Type B pancreatic cell (in vitro differentiated cells): ENCODE measurements at regions not wholly inside any gene's neighbourhood (a gene's known extent, or its start where the extent isn't known, plus 50 kb on each side); places are given as distances from the start of the nearest gene placed in this dataset.

Experiments
- DNase-seq: peaks from one replicate; pipeline ENCODE4 v3.0.0; 2021; ENCODE audit warnings: mixed read lengths; ENCODE audit not compliant: unreplicated experiment; ENCODE audit errors: extremely low spot score
- H3K27ac Mint-ChIP-seq: 2 replicates; pipeline ENCODE4 v1.8.0; 2021; ENCODE audit warnings: mild to moderate bottlenecking, mixed read lengths
- H3K27me3 Mint-ChIP-seq: 2 replicates; pipeline ENCODE4 v1.8.0; 2021; ENCODE audit warnings: mixed read lengths
- H3K36me3 Mint-ChIP-seq: 2 replicates; pipeline ENCODE4 v1.8.0; 2021; ENCODE audit warnings: mixed read lengths
- H3K4me1 Mint-ChIP-seq: one replicate; pipeline ENCODE4 v1.8.0; 2021; ENCODE audit warnings: mixed read lengths; ENCODE audit not compliant: unreplicated experiment
- H3K4me3 Mint-ChIP-seq: 2 replicates; pipeline ENCODE4 v1.8.0; 2021; ENCODE audit warnings: mild to moderate bottlenecking, mixed read lengths
- H3K9me3 Mint-ChIP-seq: 2 replicates; pipeline ENCODE4 v1.8.0; 2021; ENCODE audit warnings: mixed read lengths
- TF ChIP-seq, protein P1 (sequence below): fragments of 200-600 bp; sonication (generic); conservative IDR thresholded peaks from 2 replicates; pipeline ENCODE4 v1.5.0; 2021; ENCODE audit warnings: antibody characterized with exemption, mild to moderate bottlenecking

DNA sequence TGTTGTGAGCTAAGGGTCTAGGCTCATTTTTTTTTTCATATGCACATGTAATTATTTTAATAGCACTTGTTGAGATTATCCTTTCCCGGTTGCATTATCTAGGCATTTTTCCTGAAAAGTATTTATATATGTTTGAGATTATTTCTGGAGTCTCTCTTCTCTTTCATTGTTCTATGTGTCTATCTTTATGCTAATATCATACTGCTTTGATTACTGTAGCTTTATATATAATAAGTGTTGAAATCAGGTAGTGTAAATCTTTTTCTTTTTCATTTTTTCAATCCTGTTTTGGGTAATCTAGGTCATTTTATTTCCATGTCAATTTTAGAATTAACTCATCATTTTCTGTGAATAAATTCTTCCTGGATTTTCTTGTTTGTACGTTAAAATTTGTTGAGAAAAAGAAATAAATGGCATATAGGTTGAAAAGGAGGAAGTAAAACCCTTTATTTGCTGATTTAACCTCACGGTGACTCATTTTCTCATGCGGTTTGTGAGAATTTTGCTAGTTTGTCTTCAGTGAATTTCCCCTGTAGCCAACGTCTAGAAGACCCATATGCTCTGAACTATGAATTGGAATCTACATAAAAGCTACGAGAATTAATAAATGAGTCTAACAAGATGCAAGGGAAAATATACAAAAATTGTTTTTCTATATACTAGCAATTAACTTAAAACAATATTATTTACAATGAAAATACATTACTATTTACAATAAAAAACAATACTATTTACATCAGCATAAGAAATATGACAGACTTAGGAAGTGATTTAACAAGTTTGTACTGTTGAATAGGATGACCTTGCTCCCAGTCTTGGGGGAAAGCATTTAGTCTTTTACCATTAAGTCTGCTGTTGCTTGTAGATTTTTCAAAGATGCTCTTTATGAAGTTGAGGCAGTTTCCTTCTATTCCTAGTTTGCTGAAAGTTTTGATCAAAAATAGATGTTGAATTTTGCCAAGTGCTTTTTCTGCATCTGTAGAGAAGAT is 105.0 kb downstream of the SNAPC1 start:
- no peak for DNase-seq
- Mint-ChIP-seq H3K27ac (no peak overlapping the region), H3K9me3 (peaks cover 5% of the 10 kb centered on the region), H3K27me3 (peaks cover 3% of the 10 kb centered on the region), H3K4me3 (no peak overlapping the region), H3K36me3 (no peaks in the 10 kb centered on the region), H3K4me1 (no peaks in the 10 kb centered on the region)
- TF ChIP-seq, protein P1, sequence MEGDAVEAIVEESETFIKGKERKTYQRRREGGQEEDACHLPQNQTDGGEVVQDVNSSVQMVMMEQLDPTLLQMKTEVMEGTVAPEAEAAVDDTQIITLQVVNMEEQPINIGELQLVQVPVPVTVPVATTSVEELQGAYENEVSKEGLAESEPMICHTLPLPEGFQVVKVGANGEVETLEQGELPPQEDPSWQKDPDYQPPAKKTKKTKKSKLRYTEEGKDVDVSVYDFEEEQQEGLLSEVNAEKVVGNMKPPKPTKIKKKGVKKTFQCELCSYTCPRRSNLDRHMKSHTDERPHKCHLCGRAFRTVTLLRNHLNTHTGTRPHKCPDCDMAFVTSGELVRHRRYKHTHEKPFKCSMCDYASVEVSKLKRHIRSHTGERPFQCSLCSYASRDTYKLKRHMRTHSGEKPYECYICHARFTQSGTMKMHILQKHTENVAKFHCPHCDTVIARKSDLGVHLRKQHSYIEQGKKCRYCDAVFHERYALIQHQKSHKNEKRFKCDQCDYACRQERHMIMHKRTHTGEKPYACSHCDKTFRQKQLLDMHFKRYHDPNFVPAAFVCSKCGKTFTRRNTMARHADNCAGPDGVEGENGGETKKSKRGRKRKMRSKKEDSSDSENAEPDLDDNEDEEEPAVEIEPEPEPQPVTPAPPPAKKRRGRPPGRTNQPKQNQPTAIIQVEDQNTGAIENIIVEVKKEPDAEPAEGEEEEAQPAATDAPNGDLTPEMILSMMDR: no peak

DNA sequence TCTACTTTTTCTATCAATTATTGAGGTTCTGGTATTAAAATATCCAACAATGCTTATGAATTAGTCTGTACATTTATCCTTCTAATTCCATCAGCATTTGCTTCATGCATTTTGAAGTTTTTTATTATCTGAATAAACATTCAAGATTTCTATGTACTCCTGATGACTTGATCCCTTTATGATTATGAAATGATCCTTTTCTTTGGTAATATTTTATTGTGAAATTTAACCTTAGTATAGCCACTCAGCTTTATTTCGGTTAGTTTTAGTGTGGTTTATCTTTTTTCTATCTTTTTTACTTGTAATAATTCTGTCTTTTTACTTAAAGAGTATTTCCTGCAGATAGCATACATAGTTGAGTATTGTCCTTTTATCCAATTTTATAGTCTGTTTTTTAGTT is 106.6 kb downstream of the SNAPC1 start:
- H3K27me3 Mint-ChIP-seq: peaks cover 3% of the 10 kb centered on the region

DNA sequence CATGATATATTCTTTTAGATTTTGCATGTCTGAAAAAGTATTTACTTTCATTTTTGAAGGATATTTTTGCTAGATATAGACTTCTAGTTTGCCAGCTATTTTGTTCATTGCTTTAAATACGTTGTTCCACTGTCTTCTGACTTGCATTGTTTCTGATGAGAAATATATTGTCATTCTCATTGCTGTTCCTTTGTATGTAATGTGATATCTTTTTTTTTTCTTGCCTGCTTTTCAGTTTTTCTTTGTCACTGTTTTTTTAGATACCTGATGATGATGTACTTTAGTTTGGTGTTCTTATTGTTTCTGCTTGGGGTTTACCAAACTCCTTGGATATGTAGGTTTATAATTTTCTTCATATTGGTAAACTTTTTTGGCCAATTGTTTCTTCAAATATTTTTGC is 107.9 kb downstream of the SNAPC1 start:
- H3K4me1 Mint-ChIP-seq: no peaks in the 10 kb centered on the region
- no peak overlapping the region for H3K4me3 Mint-ChIP-seq
- peaks cover 3% of the 10 kb centered on the region for H3K27me3 Mint-ChIP-seq
- DNase-seq: no peak
- H3K36me3 Mint-ChIP-seq: no peaks in the 10 kb centered on the region
- H3K9me3 Mint-ChIP-seq: peaks cover 5% of the 10 kb centered on the region
- TF ChIP-seq, protein P1: no peak
- H3K27ac Mint-ChIP-seq: no peak overlapping the region

More for the DNA sequence above, 106.6 kb downstream of the SNAPC1 start:
- DNase-seq: no peak
- no peaks in the 10 kb centered on the region for H3K36me3 Mint-ChIP-seq
- no peaks in the 10 kb centered on the region for H3K4me1 Mint-ChIP-seq
- no peak overlapping the region for H3K4me3 Mint-ChIP-seq
- H3K27ac Mint-ChIP-seq: no peak overlapping the region
- H3K9me3 Mint-ChIP-seq: peaks cover 5% of the 10 kb centered on the region
- TF ChIP-seq, protein P1: no peak

DNA sequence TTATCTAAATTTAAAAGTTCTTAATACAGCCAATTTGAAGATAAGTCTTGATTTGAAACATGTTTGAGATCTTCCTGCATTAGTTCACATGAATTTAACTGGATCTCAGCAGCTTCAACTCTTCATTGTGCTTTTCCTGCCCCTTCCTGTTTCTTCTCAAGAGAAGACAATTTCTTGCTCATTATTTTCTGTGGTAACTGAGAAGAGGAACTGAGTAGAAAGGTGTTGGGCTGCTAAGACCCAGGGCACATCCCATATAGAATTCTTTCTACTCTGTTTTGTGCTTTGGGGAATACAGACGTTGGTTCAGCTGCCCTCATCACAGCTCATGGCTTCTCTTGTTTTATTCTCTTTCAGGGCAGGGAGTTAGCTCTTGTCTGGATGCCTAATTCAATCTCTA is 110.2 kb downstream of the SNAPC1 start:
- Mint-ChIP-seq H3K4me3 (no peak overlapping the region), H3K9me3 (peaks cover 5% of the 10 kb centered on the region), H3K27ac (no peak overlapping the region), H3K36me3 (no peaks in the 10 kb centered on the region), H3K27me3 (peaks cover 3% of the 10 kb centered on the region), H3K4me1 (peaks cover 7% of the 10 kb centered on the region)
- no peak for DNase-seq
- TF ChIP-seq, protein P1: no peak

DNA sequence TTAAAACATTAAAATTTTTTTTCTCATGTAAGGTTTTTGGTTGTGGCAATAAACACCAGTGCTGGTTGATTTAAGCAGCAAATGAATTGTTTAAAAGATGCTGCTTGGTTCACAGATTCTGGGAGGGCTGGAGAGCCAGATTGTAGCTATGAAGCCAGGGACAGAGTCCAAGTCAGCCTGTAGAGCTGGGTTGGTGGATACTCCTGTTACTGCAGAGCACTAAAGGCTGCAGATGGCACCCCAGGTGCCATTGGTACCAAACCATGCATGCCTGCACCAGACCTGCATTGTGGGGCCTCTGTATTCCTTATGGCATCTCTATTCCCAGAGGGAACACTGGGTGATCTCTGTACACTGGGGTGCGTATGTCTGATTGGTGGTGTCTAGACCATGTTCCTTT is 113.3 kb downstream of the SNAPC1 start:
- DNase-seq: no peak
- peaks cover 7% of the 10 kb centered on the region for H3K4me1 Mint-ChIP-seq
- TF ChIP-seq, protein P1: no peak
- H3K27me3 Mint-ChIP-seq: no peaks in the 10 kb centered on the region
- peak overlapping the region; percentile 12 for H3K27ac Mint-ChIP-seq
- H3K9me3 Mint-ChIP-seq: no peaks in the 10 kb centered on the region
- H3K4me3 Mint-ChIP-seq: no peak overlapping the region
- H3K36me3 Mint-ChIP-seq: no peaks in the 10 kb centered on the region
